ENCODE measurements at regions not wholly inside any gene's neighbourhood (a gene's known extent, or its start where the extent isn't known, plus 50 kb on each side); places are given as distances from the start of the nearest gene placed in this dataset.

DNA sequence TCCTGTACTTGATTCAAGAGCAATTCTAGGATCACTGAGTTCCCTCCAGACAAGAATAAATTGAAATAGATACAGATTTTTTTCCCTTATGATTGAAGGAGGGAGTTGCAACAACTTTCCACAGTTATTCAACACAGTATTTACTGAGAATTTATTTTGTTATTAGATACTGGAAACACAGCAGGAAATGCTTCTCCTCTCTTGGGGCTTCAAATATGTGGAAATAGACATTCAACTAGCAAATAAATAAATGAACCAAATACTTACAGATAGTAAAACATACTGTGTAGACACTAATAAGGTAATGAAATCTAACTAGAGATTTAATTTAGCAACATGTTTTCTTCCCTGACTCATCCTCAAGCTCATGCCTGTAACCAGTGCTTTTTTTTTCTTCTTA, 169.2 kb downstream of the LNPK start:
- no peak for TF ChIP-seq RARB (CRISPR knock-in tag; IDR thresholded peaks at IDR 0.05)
- TF ChIP-seq BACH2 (CRISPR knock-in tag; IDR thresholded peaks at IDR 0.05; ENCODE audit: borderline replicate concordance): no peak
- no peak for TF ChIP-seq PPARA (CRISPR knock-in tag; IDR thresholded peaks at IDR 0.05; ENCODE audit: borderline replicate concordance)
- no peak for TF ChIP-seq SNAI2 (CRISPR knock-in tag; IDR thresholded peaks at IDR 0.05)
- TF ChIP-seq ISL1 (CRISPR knock-in tag; IDR thresholded peaks at IDR 0.05): peak; percentile 9; the same call in 1 of the 2 replicates
- no peak for TF ChIP-seq ZNF8 (CRISPR knock-in tag; IDR thresholded peaks at IDR 0.05)
- TF ChIP-seq, protein P1, sequence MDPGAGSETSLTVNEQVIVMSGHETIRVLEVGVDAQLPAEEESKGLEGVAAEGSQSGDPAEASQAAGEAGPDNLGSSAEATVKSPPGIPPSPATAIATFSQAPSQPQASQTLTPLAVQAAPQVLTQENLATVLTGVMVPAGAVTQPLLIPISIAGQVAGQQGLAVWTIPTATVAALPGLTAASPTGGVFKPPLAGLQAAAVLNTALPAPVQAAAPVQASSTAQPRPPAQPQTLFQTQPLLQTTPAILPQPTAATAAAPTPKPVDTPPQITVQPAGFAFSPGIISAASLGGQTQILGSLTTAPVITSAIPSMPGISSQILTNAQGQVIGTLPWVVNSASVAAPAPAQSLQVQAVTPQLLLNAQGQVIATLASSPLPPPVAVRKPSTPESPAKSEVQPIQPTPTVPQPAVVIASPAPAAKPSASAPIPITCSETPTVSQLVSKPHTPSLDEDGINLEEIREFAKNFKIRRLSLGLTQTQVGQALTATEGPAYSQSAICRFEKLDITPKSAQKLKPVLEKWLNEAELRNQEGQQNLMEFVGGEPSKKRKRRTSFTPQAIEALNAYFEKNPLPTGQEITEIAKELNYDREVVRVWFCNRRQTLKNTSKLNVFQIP (CRISPR knock-in tag; IDR thresholded peaks at IDR 0.05; ENCODE audit: borderline replicate concordance, low read depth): no peak
- ATAC-seq: no peak

- ATAC-seq: no peak
- TF ChIP-seq, protein P2, sequence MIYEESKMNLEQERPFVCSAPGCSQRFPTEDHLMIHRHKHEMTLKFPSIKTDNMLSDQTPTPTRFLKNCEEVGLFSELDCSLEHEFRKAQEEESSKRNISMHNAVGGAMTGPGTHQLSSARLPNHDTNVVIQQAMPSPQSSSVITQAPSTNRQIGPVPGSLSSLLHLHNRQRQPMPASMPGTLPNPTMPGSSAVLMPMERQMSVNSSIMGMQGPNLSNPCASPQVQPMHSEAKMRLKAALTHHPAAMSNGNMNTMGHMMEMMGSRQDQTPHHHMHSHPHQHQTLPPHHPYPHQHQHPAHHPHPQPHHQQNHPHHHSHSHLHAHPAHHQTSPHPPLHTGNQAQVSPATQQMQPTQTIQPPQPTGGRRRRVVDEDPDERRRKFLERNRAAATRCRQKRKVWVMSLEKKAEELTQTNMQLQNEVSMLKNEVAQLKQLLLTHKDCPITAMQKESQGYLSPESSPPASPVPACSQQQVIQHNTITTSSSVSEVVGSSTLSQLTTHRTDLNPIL (CRISPR knock-in tag; IDR thresholded peaks at IDR 0.05; ENCODE audit: low read depth): no peak
- no peak for TF ChIP-seq SNAI2 (CRISPR knock-in tag; IDR thresholded peaks at IDR 0.05)
- no peak for TF ChIP-seq ZFP30 (CRISPR knock-in tag; IDR thresholded peaks at IDR 0.05)
- no peak for TF ChIP-seq ISL1 (CRISPR knock-in tag; IDR thresholded peaks at IDR 0.05)
- TF ChIP-seq RARB (CRISPR knock-in tag; IDR thresholded peaks at IDR 0.05): no peak
- no peak for TF ChIP-seq ZNF8 (CRISPR knock-in tag; IDR thresholded peaks at IDR 0.05)
- no peak for TF ChIP-seq TOX (CRISPR knock-in tag; IDR thresholded peaks at IDR 0.05; ENCODE audit: borderline replicate concordance)
- TF ChIP-seq ESRRG (CRISPR knock-in tag; IDR thresholded peaks at IDR 0.05): no peak
These were observed 172.3 kb downstream of the LNPK start for GRCh38 chr2:175829741-175830140.

GRCh38 chr2:175827856-175828255, 174.2 kb downstream of the LNPK start:
- ATAC-seq: no peak
- no peak for TF ChIP-seq ZNF565 (CRISPR knock-in tag; conservative IDR thresholded peaks at IDR 0.05; ENCODE audit: low read depth)
- TF ChIP-seq ZFP30 (CRISPR knock-in tag; IDR thresholded peaks at IDR 0.05): no peak
- no peak for TF ChIP-seq OSR1 (CRISPR knock-in tag; IDR thresholded peaks at IDR 0.05)
- TF ChIP-seq, protein P3, sequence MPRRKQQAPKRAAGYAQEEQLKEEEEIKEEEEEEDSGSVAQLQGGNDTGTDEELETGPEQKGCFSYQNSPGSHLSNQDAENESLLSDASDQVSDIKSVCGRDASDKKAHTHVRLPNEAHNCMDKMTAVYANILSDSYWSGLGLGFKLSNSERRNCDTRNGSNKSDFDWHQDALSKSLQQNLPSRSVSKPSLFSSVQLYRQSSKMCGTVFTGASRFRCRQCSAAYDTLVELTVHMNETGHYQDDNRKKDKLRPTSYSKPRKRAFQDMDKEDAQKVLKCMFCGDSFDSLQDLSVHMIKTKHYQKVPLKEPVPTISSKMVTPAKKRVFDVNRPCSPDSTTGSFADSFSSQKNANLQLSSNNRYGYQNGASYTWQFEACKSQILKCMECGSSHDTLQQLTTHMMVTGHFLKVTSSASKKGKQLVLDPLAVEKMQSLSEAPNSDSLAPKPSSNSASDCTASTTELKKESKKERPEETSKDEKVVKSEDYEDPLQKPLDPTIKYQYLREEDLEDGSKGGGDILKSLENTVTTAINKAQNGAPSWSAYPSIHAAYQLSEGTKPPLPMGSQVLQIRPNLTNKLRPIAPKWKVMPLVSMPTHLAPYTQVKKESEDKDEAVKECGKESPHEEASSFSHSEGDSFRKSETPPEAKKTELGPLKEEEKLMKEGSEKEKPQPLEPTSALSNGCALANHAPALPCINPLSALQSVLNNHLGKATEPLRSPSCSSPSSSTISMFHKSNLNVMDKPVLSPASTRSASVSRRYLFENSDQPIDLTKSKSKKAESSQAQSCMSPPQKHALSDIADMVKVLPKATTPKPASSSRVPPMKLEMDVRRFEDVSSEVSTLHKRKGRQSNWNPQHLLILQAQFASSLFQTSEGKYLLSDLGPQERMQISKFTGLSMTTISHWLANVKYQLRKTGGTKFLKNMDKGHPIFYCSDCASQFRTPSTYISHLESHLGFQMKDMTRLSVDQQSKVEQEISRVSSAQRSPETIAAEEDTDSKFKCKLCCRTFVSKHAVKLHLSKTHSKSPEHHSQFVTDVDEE (CRISPR knock-in tag; IDR thresholded peaks at IDR 0.05): no peak
- no peak for TF ChIP-seq ARNTL (CRISPR knock-in tag; IDR thresholded peaks at IDR 0.05; ENCODE audit: borderline replicate concordance, low read depth)
- TF ChIP-seq ZC3H10 (CRISPR knock-in tag; IDR thresholded peaks at IDR 0.05): no peak
- no peak for TF ChIP-seq ZNF70 (CRISPR knock-in tag; IDR thresholded peaks at IDR 0.05)

- ATAC-seq: no peak
- no peak for TF ChIP-seq ZFP30 (CRISPR knock-in tag; IDR thresholded peaks at IDR 0.05)
- TF ChIP-seq, protein P4, sequence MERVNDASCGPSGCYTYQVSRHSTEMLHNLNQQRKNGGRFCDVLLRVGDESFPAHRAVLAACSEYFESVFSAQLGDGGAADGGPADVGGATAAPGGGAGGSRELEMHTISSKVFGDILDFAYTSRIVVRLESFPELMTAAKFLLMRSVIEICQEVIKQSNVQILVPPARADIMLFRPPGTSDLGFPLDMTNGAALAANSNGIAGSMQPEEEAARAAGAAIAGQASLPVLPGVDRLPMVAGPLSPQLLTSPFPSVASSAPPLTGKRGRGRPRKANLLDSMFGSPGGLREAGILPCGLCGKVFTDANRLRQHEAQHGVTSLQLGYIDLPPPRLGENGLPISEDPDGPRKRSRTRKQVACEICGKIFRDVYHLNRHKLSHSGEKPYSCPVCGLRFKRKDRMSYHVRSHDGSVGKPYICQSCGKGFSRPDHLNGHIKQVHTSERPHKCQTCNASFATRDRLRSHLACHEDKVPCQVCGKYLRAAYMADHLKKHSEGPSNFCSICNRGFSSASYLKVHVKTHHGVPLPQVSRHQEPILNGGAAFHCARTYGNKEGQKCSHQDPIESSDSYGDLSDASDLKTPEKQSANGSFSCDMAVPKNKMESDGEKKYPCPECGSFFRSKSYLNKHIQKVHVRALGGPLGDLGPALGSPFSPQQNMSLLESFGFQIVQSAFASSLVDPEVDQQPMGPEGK (CRISPR knock-in tag; IDR thresholded peaks at IDR 0.05; ENCODE audit: borderline replicate concordance): no peak
- TF ChIP-seq ARNTL (CRISPR knock-in tag; IDR thresholded peaks at IDR 0.05; ENCODE audit: borderline replicate concordance, low read depth): no peak
- TF ChIP-seq ZC3H10 (CRISPR knock-in tag; IDR thresholded peaks at IDR 0.05): no peak
These were observed 177.8 kb downstream of the LNPK start for GRCh38 chr2:175824243-175824642.

DNA sequence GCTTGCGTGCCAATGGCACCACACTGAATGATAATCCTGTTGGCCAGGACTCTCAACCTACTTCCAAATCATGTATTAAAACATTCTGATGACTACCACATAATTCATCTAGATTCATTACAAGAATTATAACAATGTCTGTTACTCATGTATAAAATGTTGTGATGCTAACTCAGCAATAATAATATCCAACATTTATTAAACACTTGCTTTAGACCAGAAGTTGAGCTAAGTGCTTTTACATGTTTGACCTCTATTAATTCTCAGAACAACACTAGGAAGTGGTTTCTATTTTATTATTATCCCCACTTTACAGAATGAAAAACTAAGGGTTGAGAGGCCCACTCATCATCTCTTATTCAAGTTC, 178.4 kb downstream of the LNPK start:
- no peak for ATAC-seq
- TF ChIP-seq ZC3H10 (CRISPR knock-in tag; IDR thresholded peaks at IDR 0.05) (no peak), RARB (CRISPR knock-in tag; IDR thresholded peaks at IDR 0.05) (no peak), GLIS3 (CRISPR knock-in tag; IDR thresholded peaks at IDR 0.05) (no peak), BACH2 (CRISPR knock-in tag; IDR thresholded peaks at IDR 0.05; ENCODE audit: borderline replicate concordance) (no peak), ZNF8 (CRISPR knock-in tag; IDR thresholded peaks at IDR 0.05) (no peak), SNAI2 (CRISPR knock-in tag; IDR thresholded peaks at IDR 0.05) (no peak), ARNTL (CRISPR knock-in tag; IDR thresholded peaks at IDR 0.05; ENCODE audit: borderline replicate concordance, low read depth) (no peak), CSDC2 (CRISPR knock-in tag; IDR thresholded peaks at IDR 0.05) (no peak), TCF4 (CRISPR knock-in tag; IDR thresholded peaks at IDR 0.05; ENCODE audit: borderline replicate concordance) (no peak), TOX (CRISPR knock-in tag; IDR thresholded peaks at IDR 0.05; ENCODE audit: borderline replicate concordance) (no peak), ISL1 (CRISPR knock-in tag; IDR thresholded peaks at IDR 0.05) (no peak)
- TF ChIP-seq, protein P4 (CRISPR knock-in tag; IDR thresholded peaks at IDR 0.05; ENCODE audit: borderline replicate concordance): no peak
- TF ChIP-seq, protein P2 (CRISPR knock-in tag; IDR thresholded peaks at IDR 0.05; ENCODE audit: low read depth): no peak
